Nephron progenitor cell (in vitro differentiated cells): ENCODE measurements at regions not wholly inside any gene's neighbourhood (a gene's known extent, or its start where the extent isn't known, plus 50 kb on each side); places are given as distances from the start of the nearest gene placed in this dataset.

Source experiments
- DNase-seq: peaks from one replicate; pipeline ENCODE4 v3.0.0; 2021
- H3K27ac Mint-ChIP-seq: 2 replicates; pipeline ENCODE4 v1.8.0; 2021; ENCODE audit warnings: mild to moderate bottlenecking, moderate library complexity, mixed read lengths
- H3K27me3 Mint-ChIP-seq: 2 replicates; pipeline ENCODE4 v1.8.0; 2021; ENCODE audit warnings: mild to moderate bottlenecking, low read depth, mixed read lengths; ENCODE audit not compliant: poor library complexity
- H3K36me3 Mint-ChIP-seq: 2 replicates; pipeline ENCODE4 v1.8.0; 2021; ENCODE audit warnings: low read depth, mixed read lengths
- H3K4me1 Mint-ChIP-seq: 2 replicates; pipeline ENCODE4 v1.8.0; 2021; ENCODE audit warnings: mixed read lengths
- H3K4me3 Mint-ChIP-seq: 2 replicates; pipeline ENCODE4 v1.8.0; 2021; ENCODE audit warnings: mild to moderate bottlenecking, moderate library complexity, mixed read lengths
- H3K9me3 Mint-ChIP-seq: 2 replicates; pipeline ENCODE4 v1.8.0; 2021; ENCODE audit warnings: mild to moderate bottlenecking, moderate library complexity, mixed read lengths
- TF ChIP-seq, protein P1 (sequence below): fragments of 200-600 bp; sonication (generic); IDR thresholded peaks from 2 replicates; pipeline ENCODE4 v1.5.0; 2021; ENCODE audit warnings: antibody characterized with exemption

DNA sequence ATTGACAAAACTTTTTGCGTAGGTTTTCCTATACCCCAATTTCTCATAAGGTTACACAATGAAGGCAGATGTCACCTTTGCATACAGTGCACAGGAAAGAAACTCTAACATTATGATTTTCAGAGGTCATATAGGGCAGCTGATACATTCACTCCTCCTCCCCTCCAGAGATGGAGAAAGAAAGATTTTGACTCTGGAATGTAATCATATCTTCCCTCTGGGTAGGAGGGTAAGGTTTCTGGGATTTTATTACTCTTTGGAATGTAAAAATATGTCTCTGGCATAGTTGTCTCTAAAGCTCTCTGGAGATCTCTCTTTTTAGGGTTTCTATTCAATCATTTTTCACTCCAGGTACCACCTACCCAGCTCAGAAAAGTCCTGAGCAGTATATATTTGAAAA lies 398.3 kb downstream of the GPD2 start:
- TF ChIP-seq, protein P1, sequence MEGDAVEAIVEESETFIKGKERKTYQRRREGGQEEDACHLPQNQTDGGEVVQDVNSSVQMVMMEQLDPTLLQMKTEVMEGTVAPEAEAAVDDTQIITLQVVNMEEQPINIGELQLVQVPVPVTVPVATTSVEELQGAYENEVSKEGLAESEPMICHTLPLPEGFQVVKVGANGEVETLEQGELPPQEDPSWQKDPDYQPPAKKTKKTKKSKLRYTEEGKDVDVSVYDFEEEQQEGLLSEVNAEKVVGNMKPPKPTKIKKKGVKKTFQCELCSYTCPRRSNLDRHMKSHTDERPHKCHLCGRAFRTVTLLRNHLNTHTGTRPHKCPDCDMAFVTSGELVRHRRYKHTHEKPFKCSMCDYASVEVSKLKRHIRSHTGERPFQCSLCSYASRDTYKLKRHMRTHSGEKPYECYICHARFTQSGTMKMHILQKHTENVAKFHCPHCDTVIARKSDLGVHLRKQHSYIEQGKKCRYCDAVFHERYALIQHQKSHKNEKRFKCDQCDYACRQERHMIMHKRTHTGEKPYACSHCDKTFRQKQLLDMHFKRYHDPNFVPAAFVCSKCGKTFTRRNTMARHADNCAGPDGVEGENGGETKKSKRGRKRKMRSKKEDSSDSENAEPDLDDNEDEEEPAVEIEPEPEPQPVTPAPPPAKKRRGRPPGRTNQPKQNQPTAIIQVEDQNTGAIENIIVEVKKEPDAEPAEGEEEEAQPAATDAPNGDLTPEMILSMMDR, result no peak
- H3K4me1 Mint-ChIP-seq, result no peaks in the 10 kb centered on the region
- H3K4me3 Mint-ChIP-seq, result no peak overlapping the region
- H3K36me3 Mint-ChIP-seq, result no peaks in the 10 kb centered on the region
- no peaks in the 10 kb centered on the region for H3K9me3 Mint-ChIP-seq
- DNase-seq, result no peak
- peaks cover 3% of the 10 kb centered on the region for H3K27me3 Mint-ChIP-seq
- no peak overlapping the region for H3K27ac Mint-ChIP-seq

DNA sequence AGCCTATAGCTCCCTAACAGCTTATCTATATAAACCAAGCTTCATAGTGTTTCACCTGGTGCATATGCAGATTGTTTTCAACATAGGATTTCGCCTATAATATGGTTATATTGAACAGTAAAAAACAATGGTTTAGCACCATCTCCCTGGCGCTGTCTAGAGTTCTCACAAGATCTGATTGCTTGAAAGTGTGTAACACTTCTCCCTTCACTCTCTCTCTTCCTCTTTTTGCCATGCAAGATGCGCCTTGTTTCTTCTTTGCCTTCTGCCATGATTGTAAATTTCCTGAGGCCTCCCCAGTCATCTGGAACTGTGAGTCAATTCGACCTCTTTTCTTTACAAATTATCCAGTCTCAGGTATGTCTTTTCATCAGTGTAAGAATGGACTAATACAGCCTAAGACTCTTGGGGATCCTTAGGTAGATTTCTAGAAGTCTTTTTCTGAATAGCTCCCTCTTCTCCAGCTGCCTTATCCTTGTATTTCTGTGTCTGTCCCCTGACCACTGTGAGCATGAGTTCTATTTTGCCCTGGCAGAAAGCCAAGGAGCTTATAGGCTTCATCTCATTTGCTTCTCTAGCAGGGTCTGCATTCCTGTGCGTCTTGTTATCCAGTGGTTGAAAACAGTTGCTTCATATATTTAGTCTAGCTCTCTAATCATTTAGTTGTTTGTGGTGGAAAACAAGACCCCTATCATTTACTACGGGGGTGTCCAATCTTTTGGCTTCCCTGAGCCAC lies 401.6 kb downstream of the GPD2 start:
- Mint-ChIP-seq H3K36me3 (no peaks in the 10 kb centered on the region), H3K9me3 (no peaks in the 10 kb centered on the region), H3K4me3 (no peak overlapping the region), H3K27me3 (peaks cover 3% of the 10 kb centered on the region), H3K27ac (peak overlapping the region; percentile 17), H3K4me1 (no peaks in the 10 kb centered on the region)
- DNase-seq, result no peak
- TF ChIP-seq, protein P1, result no peak

DNA sequence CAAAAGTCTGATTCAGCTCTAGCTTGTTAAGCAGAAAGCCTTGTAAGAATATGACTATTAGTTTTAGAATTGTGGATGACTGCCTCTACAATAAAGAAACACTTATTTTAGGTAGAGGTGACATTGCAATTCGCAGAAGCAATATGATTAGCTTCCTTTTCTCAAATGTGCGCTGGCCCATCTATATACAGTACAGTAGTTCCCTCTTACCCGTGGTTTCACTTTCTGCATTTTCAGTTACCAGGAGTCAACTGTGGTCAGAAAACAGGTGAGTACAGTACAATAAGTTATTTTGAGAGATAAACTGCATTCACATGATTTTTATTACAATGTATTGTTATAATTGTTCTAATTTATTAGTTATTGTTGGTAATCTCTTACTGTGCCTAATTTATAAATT lies 405.1 kb downstream of the GPD2 start:
- H3K36me3 Mint-ChIP-seq, result no peaks in the 10 kb centered on the region
- DNase-seq, result no peak
- H3K27ac Mint-ChIP-seq, result no peak overlapping the region
- no peak overlapping the region for H3K4me3 Mint-ChIP-seq
- peaks cover 3% of the 10 kb centered on the region for H3K27me3 Mint-ChIP-seq
- TF ChIP-seq, protein P1, result no peak
- H3K9me3 Mint-ChIP-seq, result no peaks in the 10 kb centered on the region
- no peaks in the 10 kb centered on the region for H3K4me1 Mint-ChIP-seq

- no peaks in the 10 kb centered on the region for H3K27me3 Mint-ChIP-seq
- TF ChIP-seq, protein P1, result no peak
- H3K27ac Mint-ChIP-seq, result no peak overlapping the region
- no peak overlapping the region for H3K4me3 Mint-ChIP-seq
- no peaks in the 10 kb centered on the region for H3K4me1 Mint-ChIP-seq
- DNase-seq, result no peak
- H3K36me3 Mint-ChIP-seq, result no peaks in the 10 kb centered on the region
- no peaks in the 10 kb centered on the region for H3K9me3 Mint-ChIP-seq
Measured at GRCh38 chr2:156845806-156846558, 409.8 kb downstream of the GPD2 start.

DNA sequence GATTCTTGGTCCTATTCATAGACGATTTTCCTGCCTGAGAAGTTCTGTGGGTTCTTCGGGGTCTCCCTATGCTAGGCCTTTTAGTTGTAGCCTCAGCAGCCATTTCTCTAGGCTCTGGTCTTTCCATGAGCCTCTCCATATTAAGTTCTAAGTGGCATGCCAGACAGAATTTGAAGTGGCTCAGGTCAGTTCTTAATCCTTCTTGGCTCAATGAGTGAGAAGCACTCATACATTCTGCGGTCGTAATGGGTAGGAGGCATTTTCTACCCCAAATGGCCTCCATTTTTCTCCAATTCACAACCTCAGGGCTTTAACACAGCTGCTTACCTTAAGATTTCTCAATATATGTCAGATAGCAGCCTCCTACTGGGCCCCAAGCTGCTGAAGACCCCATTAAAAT lies 405.3 kb upstream of the GALNT5 start:
- H3K4me3 Mint-ChIP-seq, result no peak overlapping the region
- no peak overlapping the region for H3K27ac Mint-ChIP-seq
- DNase-seq, result no peak
- peaks cover 4% of the 10 kb centered on the region for H3K9me3 Mint-ChIP-seq
- no peaks in the 10 kb centered on the region for H3K27me3 Mint-ChIP-seq
- TF ChIP-seq, protein P1, result no peak
- no peaks in the 10 kb centered on the region for H3K36me3 Mint-ChIP-seq
- H3K4me1 Mint-ChIP-seq, result no peaks in the 10 kb centered on the region

DNA sequence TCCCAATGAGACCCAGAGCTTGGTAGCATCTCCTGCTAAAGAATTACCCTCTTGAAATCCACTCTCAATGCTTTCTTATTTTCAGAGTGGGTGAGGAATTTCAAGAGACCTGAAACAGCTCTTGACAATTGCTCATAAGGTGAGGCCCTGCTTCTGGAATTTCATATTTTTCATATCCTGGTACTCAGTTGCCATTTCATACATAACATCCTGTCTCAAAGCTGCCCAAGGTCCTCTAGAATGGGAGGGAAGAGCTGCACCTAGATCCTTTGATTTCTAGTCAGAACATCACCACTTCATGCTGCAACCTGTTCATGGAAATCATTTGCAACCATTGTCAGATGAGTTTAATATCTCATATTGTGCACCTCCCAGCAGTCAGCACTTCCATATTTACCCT lies 404.8 kb upstream of the GALNT5 start:
- no peak overlapping the region for H3K27ac Mint-ChIP-seq
- H3K9me3 Mint-ChIP-seq, result peaks cover 4% of the 10 kb centered on the region
- no peaks in the 10 kb centered on the region for H3K36me3 Mint-ChIP-seq
- no peak for DNase-seq
- no peaks in the 10 kb centered on the region for H3K27me3 Mint-ChIP-seq
- H3K4me3 Mint-ChIP-seq, result no peak overlapping the region
- TF ChIP-seq, protein P1, result no peak
- H3K4me1 Mint-ChIP-seq, result no peaks in the 10 kb centered on the region
